Lung (tissue), 11 donors: ENCODE measurements at regions not wholly inside any gene's neighbourhood (a gene's known extent, or its start where the extent isn't known, plus 50 kb on each side); places are given as distances from the start of the nearest gene placed in this dataset.

Experiments used
- ATAC-seq: fragments of 200-7000 bp; cut with Tn5 transposase; one replicate; pipeline ENCODE4 v1.9.1; 2020; ENCODE audit warnings: moderate number of reproducible peaks; ENCODE audit not compliant: insufficient read depth, low FRiP score
- DNase-seq, 3 donors: peaks; one replicate each; pipeline ENCODE4 v3.0.0-alpha.2; 2013 to 2017
- H3K27ac ChIP-seq, 2 donors: one replicate each; pipeline ENCODE4 v1.5.1; 2013; ENCODE audit warnings: mild to moderate bottlenecking in 2 of 2, moderate library complexity in 2 of 2, control low read depth in 1 of 2, inconsistent platforms in 1 of 2, low read depth in 1 of 2, low read length in 1 of 2
- H3K27me3 ChIP-seq, 3 donors: one replicate each; pipeline ENCODE4 v1.5.1; 2013; ENCODE audit warnings: low read length in 2 of 3; ENCODE audit not compliant: control insufficient read depth in 3 of 3, insufficient read depth in 3 of 3
- H3K36me3 ChIP-seq, 4 donors: one replicate each; pipeline ENCODE4 v1.5.1; 2013; ENCODE audit warnings: low read length in 4 of 4, mild to moderate bottlenecking in 1 of 4, moderate library complexity in 1 of 4; ENCODE audit not compliant: control insufficient read depth in 4 of 4, insufficient read depth in 4 of 4
- H3K4me1 ChIP-seq, 5 donors: one replicate each; pipeline ENCODE4 v1.5.1; 2013; ENCODE audit warnings: low read length in 5 of 5, mild to moderate bottlenecking in 2 of 5, moderate library complexity in 1 of 5; ENCODE audit not compliant: control insufficient read depth in 5 of 5, insufficient read depth in 5 of 5
- H3K4me3 ChIP-seq: one replicate; pipeline ENCODE4 v1.5.1; 2013; ENCODE audit warnings: mild to moderate bottlenecking, control low read depth, moderate library complexity
- H3K9ac ChIP-seq, 2 donors: one replicate each; pipeline ENCODE4 v1.5.1; 2013; ENCODE audit warnings: low read length in 2 of 2, control low read depth in 1 of 2; ENCODE audit not compliant: insufficient read depth in 1 of 2
- H3K9me3 ChIP-seq, 4 donors: one replicate each; pipeline ENCODE4 v1.5.1; 2013; ENCODE audit warnings: low read length in 3 of 4, mild to moderate bottlenecking in 1 of 4, moderate library complexity in 1 of 4; ENCODE audit not compliant: control insufficient read depth in 4 of 4, insufficient read depth in 3 of 4
- WGBS, 2 donors: extraction: QIAGEN DNeasy Blood & Tissue Kit; methylation state at CpG; one replicate each; pipeline ENCODE4 v1.1.7; 2013; 5-methylcytosine and 5-hydroxymethylcytosine counted together
- TF ChIP-seq, protein P1 (sequence below): IDR thresholded peaks from 2 replicates; pipeline ENCODE4 v1.5.1; 2012; ENCODE audit warnings: mild to moderate bottlenecking; ENCODE audit errors: control extremely low read depth, extremely low read depth
- donor health status: control.
- donor health status: control.
- donor health status: Bipolar disorder and iron deficiency.
- donor health status: healthy.
- donor health status: DM: yes; HTN: yes; CAD: no.

DNA sequence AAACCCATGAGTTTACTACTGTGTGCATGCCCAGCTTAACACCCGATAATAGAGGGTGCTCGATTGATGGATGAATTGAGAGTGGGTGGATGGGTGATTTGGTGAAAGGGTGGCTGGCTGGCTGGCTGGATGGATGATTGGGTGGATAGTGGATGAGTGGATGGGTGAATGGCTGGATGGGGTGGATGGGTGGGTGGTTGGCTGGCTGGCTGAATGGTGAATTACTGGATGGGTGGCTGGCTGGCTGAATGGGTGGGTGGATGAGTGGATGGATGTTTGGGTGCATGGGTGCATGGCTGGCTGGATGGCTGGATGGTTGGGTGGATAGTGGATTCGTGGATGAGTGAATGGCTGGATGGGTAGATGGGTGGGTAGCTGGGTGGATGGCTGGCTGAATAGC, 201.1 kb downstream of the IRX1 start:
- no peak overlapping the region for H3K27ac ChIP-seq
- 58 to 82% methylated on average over 3 of the region's 3 CpGs for WGBS, 2 donors
- no peak for ATAC-seq
- no peak overlapping the region for H3K4me3 ChIP-seq
- H3K4me1 ChIP-seq: no peaks in the 10 kb centered on the region
- H3K27me3 ChIP-seq: no peaks in the 10 kb centered on the region
- no peak overlapping the region for H3K9ac ChIP-seq
- DNase-seq: no peak
- H3K9me3 ChIP-seq: peaks cover 0 to 6% (median 1%) of the 10 kb centered on the region in 4 donors
- TF ChIP-seq, protein P1, sequence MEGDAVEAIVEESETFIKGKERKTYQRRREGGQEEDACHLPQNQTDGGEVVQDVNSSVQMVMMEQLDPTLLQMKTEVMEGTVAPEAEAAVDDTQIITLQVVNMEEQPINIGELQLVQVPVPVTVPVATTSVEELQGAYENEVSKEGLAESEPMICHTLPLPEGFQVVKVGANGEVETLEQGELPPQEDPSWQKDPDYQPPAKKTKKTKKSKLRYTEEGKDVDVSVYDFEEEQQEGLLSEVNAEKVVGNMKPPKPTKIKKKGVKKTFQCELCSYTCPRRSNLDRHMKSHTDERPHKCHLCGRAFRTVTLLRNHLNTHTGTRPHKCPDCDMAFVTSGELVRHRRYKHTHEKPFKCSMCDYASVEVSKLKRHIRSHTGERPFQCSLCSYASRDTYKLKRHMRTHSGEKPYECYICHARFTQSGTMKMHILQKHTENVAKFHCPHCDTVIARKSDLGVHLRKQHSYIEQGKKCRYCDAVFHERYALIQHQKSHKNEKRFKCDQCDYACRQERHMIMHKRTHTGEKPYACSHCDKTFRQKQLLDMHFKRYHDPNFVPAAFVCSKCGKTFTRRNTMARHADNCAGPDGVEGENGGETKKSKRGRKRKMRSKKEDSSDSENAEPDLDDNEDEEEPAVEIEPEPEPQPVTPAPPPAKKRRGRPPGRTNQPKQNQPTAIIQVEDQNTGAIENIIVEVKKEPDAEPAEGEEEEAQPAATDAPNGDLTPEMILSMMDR: no peak
- no peaks in the 10 kb centered on the region for H3K36me3 ChIP-seq

DNA sequence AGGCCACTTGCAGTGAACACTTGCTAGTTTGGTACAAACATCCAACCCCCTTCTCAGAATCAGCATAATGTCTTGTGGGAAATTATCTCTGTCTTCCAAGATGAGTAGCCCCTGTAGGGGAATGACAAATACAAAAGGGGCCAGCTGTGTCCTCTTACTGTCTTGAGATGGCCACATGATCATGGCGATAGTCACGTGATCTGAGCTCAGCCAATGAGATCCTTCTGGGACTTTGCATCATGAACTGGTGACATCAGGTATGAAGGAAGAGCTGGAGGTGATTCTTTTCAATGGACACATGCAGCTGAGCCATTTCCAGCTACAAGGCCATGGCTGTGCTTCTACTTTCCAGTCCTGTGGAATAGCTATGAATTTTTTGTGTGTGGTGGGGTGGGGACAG, 206.3 kb downstream of the IRX1 start:
- Histone ChIP-seq H3K4me1 (no peaks in the 10 kb centered on the region), H3K27ac (no peak overlapping the region), H3K9me3 (peaks cover 0 to 6% (median 1%) of the 10 kb centered on the region in 4 donors), H3K36me3 (no peaks in the 10 kb centered on the region), H3K9ac (no peak overlapping the region), H3K4me3 (no peak overlapping the region), H3K27me3 (no peaks in the 10 kb centered on the region)
- TF ChIP-seq, protein P1: no peak
- DNase-seq: no peak
- ATAC-seq: no peak
- 86 to 87% methylated on average over 2 of the region's 2 CpGs for WGBS, 2 donors

DNA sequence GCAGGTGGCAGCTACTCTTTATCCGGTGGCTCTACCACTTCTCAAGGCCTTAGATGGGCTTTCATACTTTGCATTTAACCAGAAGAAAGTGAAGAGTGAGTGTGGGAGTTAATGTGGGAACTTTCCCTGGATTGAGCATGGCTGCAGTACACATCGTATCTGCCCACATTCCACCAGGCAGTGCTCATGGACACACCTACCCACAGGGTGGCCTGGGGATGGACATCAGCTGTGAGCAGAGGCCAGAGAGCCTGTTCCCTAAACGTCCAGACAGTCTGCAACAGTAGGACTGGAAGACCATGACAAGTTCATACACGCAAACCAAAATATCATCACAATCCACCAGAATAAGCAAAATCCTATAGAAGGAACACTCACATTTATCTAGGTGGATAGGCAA, 213.8 kb downstream of the IRX1 start:
- Histone ChIP-seq H3K4me1 (no peaks in the 10 kb centered on the region), H3K4me3 (no peak overlapping the region), H3K9ac (no peak overlapping the region), H3K36me3 (no peaks in the 10 kb centered on the region), H3K9me3 (no peaks in the 10 kb centered on the region), H3K27me3 (no peaks in the 10 kb centered on the region), H3K27ac (no peak overlapping the region)
- WGBS, 2 donors: 77 to 82% methylated on average over 4 of the region's 4 CpGs
- ATAC-seq (no peak), DNase-seq (no peak)
- TF ChIP-seq, protein P1: no peak

DNA sequence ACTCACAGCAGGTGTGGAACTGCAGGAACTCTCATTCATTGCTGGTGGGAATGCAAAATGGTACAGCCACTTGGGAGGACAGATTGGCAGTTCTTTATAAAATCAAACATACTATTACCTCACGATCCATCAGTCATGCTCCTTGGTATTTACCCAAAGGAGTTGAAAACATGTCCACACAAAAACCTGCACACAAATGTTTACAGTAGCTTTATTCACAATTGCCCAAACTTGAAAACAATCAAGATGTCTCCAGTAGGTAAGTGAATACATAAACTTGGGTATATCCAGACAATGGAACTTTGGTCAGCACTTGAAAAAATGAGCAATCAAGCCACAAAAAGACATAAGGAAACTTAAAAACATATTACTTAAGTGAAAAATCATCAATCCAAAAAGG, 215.5 kb downstream of the IRX1 start:
- ATAC-seq (no peak), DNase-seq (no peak)
- no peaks in the 10 kb centered on the region for H3K4me1 ChIP-seq
- H3K9me3 ChIP-seq: no peaks in the 10 kb centered on the region
- no peak overlapping the region for H3K27ac ChIP-seq
- no peak overlapping the region for H3K9ac ChIP-seq
- TF ChIP-seq, protein P1: no peak
- no peaks in the 10 kb centered on the region for H3K36me3 ChIP-seq
- H3K27me3 ChIP-seq: no peaks in the 10 kb centered on the region
- 89 to 94% methylated on average over 1 of the region's 1 CpG for WGBS, 2 donors
- H3K4me3 ChIP-seq: no peak overlapping the region
